ENCODE measurements at regions not wholly inside any gene's neighbourhood (a gene's known extent, or its start where the extent isn't known, plus 50 kb on each side); places are given as distances from the start of the nearest gene placed in this dataset.

GRCh38 chr5:68382640-68383039 lies 167.1 kb downstream of the PIK3R1 start:
- H3K4me3 ChIP-seq (ENCODE audit: control insufficient read depth, low read depth, low read length): no peak overlapping the region
- peak; percentile 42 for DNase-seq (ENCODE audit: low read depth)
- TF ChIP-seq CTCF (conservative IDR thresholded peaks at IDR 0.05; ENCODE audit: control insufficient read depth, insufficient read depth, low read depth, low read length): no peak

- H3K4me3 ChIP-seq (ENCODE audit: control insufficient read depth, low read depth, low read length): no peak overlapping the region
- no peak for DNase-seq (ENCODE audit: low read depth)
- no peak for TF ChIP-seq CTCF (conservative IDR thresholded peaks at IDR 0.05; ENCODE audit: control insufficient read depth, insufficient read depth, low read depth, low read length)
Observed at GRCh38 chr5:68383888-68384310, 168.3 kb downstream of the PIK3R1 start.

GRCh38 chr5:68384936-68385594 lies 169.5 kb downstream of the PIK3R1 start:
- TF ChIP-seq CTCF (conservative IDR thresholded peaks at IDR 0.05; ENCODE audit: control insufficient read depth, insufficient read depth, low read depth, low read length): no peak
- H3K4me3 ChIP-seq (ENCODE audit: control insufficient read depth, low read depth, low read length): no peak overlapping the region
- no peak for DNase-seq (ENCODE audit: low read depth)

- no peak for TF ChIP-seq CTCF (conservative IDR thresholded peaks at IDR 0.05; ENCODE audit: control insufficient read depth, insufficient read depth, low read depth, low read length)
- no peak for DNase-seq (ENCODE audit: low read depth)
Observed at GRCh38 chr5:68385936-68386335, 170.4 kb downstream of the PIK3R1 start.

GRCh38 chr5:68387074-68387796 lies 171.7 kb downstream of the PIK3R1 start:
- no peak overlapping the region for H3K4me3 ChIP-seq (ENCODE audit: control insufficient read depth, low read depth, low read length)
- no peak for DNase-seq (ENCODE audit: low read depth)
- TF ChIP-seq CTCF (conservative IDR thresholded peaks at IDR 0.05; ENCODE audit: control insufficient read depth, insufficient read depth, low read depth, low read length): no peak

More at GRCh38 chr5:68385936-68386335, 170.4 kb downstream of the PIK3R1 start:
- H3K4me3 ChIP-seq (ENCODE audit: control insufficient read depth, low read depth, low read length): no peak overlapping the region

DNA sequence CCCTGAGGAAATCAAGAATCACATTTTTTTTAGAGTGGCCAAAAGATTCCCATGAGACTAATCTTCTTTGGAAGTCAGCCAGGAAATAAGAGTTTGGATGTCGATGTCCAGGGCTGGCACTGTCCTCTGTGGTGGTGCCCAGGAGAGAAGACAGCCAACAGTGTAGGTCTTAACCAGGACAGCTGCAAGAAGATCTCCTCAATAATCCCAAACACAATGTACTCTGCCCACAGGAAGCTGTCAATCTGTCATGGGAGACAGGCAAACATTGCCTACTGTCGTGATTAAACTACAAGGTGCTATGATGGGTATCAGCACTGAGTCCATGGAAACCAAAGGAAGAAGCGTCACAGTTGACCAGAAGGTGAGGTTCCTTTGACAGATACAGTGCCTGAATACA lies 174.1 kb downstream of the PIK3R1 start:
- DNase-seq (ENCODE audit: low read depth): no peak
- no peak for TF ChIP-seq CTCF (conservative IDR thresholded peaks at IDR 0.05; ENCODE audit: control insufficient read depth, insufficient read depth, low read depth, low read length)
- H3K4me3 ChIP-seq (ENCODE audit: control insufficient read depth, low read depth, low read length): no peak overlapping the region
